BLaER1 treated with 17β-estradiol and CSF1 and Interleukin-3, amounts not matched to agents 10 nM and 100 nM (cell line): ENCODE measurements at regions not wholly inside any gene's neighbourhood (a gene's known extent, or its start where the extent isn't known, plus 50 kb on each side); places are given as distances from the start of the nearest gene placed in this dataset.
"Not testable (repeated sequence)": the region's sequence is repeated elsewhere in the genome, so short reads cannot be mapped to it uniquely, and the experiment has no call there.

Experiments used
- H3K27ac ChIP-seq, 11 experiments: shearing (Covaris generic); formaldehyde crosslinking; 2 replicates each; pipeline ENCODE4 v1.8.1; 2022
- H3K27me3 ChIP-seq, 11 experiments: shearing (Covaris generic); formaldehyde crosslinking; 2 replicates each; pipeline ENCODE4 v1.8.1; 2022
- H3K36me3 ChIP-seq, 11 experiments: shearing (Covaris generic); formaldehyde crosslinking; 2 replicates each; pipeline ENCODE4 v1.8.1; 2022
- H3K4me1 ChIP-seq, 10 experiments: shearing (Covaris generic); formaldehyde crosslinking; 2 replicates each; pipeline ENCODE4 v1.8.1; 2022
- H3K4me2 ChIP-seq, 11 experiments: shearing (Covaris generic); formaldehyde crosslinking; 2 replicates each; pipeline ENCODE4 v1.8.1; 2022
- H3K4me3 ChIP-seq, 10 experiments: shearing (Covaris generic); formaldehyde crosslinking; 2 replicates each; pipeline ENCODE4 v1.8.1; 2022
- H3K9ac ChIP-seq, 11 experiments: shearing (Covaris generic); formaldehyde crosslinking; 2 replicates each; pipeline ENCODE4 v1.8.1; 2022
- H3K9me3 ChIP-seq, 11 experiments: shearing (Covaris generic); formaldehyde crosslinking; replicated peaks in 1 of 11; 2 replicates each; pipeline ENCODE4 v1.8.1; 2022
- H4K20me1 ChIP-seq, 11 experiments: shearing (Covaris generic); formaldehyde crosslinking; 2 replicates each; pipeline ENCODE4 v1.8.1; 2022
- Cebpa-rat ChIP-seq, 11 experiments: shearing (Covaris generic); IDR thresholded peaks; 2 replicates each; pipeline ENCODE4 v1.8.1; 2022

- Histone ChIP-seq H4K20me1 (no peaks in the 10 kb centered on the region), H3K36me3 (no peaks in the 10 kb centered on the region), H3K27ac (no peak overlapping the region), H3K27me3 (peaks cover 0 to 12% (median 0%) of the 10 kb centered on the region in 11 experiments; a peak in 3 of 22 replicates), H3K9ac (no peak overlapping the region), H3K4me3 (no peak overlapping the region), H3K4me1 (peaks cover 3 to 22% (median 18%) of the 10 kb centered on the region in 10 experiments), H3K4me2 (peak overlapping the region; percentile 3 to 77 (median 66); a peak in 17 of 22 replicates), H3K9me3 (no peaks in the 10 kb centered on the region)
- TF ChIP-seq Cebpa-rat (IDR thresholded peaks at IDR 0.05): no peak
These were observed 103.4 kb downstream of the ZBTB18 start for GRCh38 chr1:244154508-244154871.

GRCh38 chr1:244154872-244155531 is 103.9 kb downstream of the ZBTB18 start:
- no peak for TF ChIP-seq Cebpa-rat (IDR thresholded peaks at IDR 0.05)
- H3K4me2 ChIP-seq: peak overlapping the region; percentile 3 to 77 (median 66); a peak in 19 of 22 replicates
- H3K4me1 ChIP-seq: peaks cover 8 to 22% (median 20%) of the 10 kb centered on the region in 10 experiments
- 0 out of 22 replicates have a peak overlapping the region, but pooled peaks of 1 of the 11 experiments have one; percentile 33 for H3K27ac ChIP-seq
- H3K4me3 ChIP-seq: no peak overlapping the region
- H3K9me3 ChIP-seq: no peaks in the 10 kb centered on the region
- no peaks in the 10 kb centered on the region for H3K36me3 ChIP-seq
- 0 out of 22 replicates have a peak overlapping the region, but pooled peaks of 2 of the 11 experiments have one; percentile 3 to 6 for H3K9ac ChIP-seq
- H3K27me3 ChIP-seq: peaks cover 0 to 12% (median 0%) of the 10 kb centered on the region in 11 experiments; a peak in 3 of 22 replicates
- H4K20me1 ChIP-seq: no peaks in the 10 kb centered on the region

GRCh38 chr1:244155661-244156060 is 104.6 kb downstream of the ZBTB18 start:
- Histone ChIP-seq H3K36me3 (no peaks in the 10 kb centered on the region), H3K4me2 (peak overlapping the region in 8 of 11 experiments; percentile 40 to 77 (median 68); a peak in 10 of 22 replicates), H3K4me3 (no peak overlapping the region), H3K9ac (no peak overlapping the region), H3K27ac (no peak overlapping the region), H3K4me1 (peaks cover 14 to 28% (median 22%) of the 10 kb centered on the region in 10 experiments), H3K27me3 (peaks cover 0 to 12% (median 0%) of the 10 kb centered on the region in 11 experiments; a peak in 3 of 22 replicates), H3K9me3 (no peaks in the 10 kb centered on the region), H4K20me1 (no peaks in the 10 kb centered on the region)
- TF ChIP-seq Cebpa-rat (IDR thresholded peaks at IDR 0.05): no peak

- H3K9me3 ChIP-seq, H3K36me3 ChIP-seq, H3K27ac ChIP-seq, H4K20me1 ChIP-seq, H3K4me2 ChIP-seq, H3K9ac ChIP-seq, H3K4me3 ChIP-seq: not testable (repeated sequence)
- Histone ChIP-seq H3K27me3 (peaks cover 0 to 12% (median 0%) of the 10 kb centered on the region in 11 experiments; a peak in 3 of 22 replicates), H3K4me1 (peaks cover 20 to 30% (median 27%) of the 10 kb centered on the region in 10 experiments)
These were observed 105.5 kb downstream of the ZBTB18 start for GRCh38 chr1:244156617-244157016.

- Histone ChIP-seq H3K27ac (no peak overlapping the region; a peak in 1 of 22 replicates), H4K20me1 (no peaks in the 10 kb centered on the region), H3K4me3 (no peak overlapping the region), H3K4me1 (peaks cover 20 to 30% (median 27%) of the 10 kb centered on the region in 10 experiments), H3K9ac (no peak overlapping the region), H3K4me2 (peak overlapping the region in 1 of 11 experiments; percentile 18; a peak in 2 of 22 replicates), H3K36me3 (no peaks in the 10 kb centered on the region), H3K27me3 (peaks cover 0 to 12% (median 0%) of the 10 kb centered on the region in 11 experiments; a peak in 3 of 22 replicates), H3K9me3 (peaks cover 0 to 7% (median 0%) of the 10 kb centered on the region in 11 experiments; a peak in 1 of 22 replicates)
- no peak for TF ChIP-seq Cebpa-rat (IDR thresholded peaks at IDR 0.05)
These were observed 106.8 kb downstream of the ZBTB18 start for GRCh38 chr1:244157731-244158438.

GRCh38 chr1:244159646-244160045 is 108.6 kb downstream of the ZBTB18 start:
- no peak overlapping the region for H3K9ac ChIP-seq
- no peaks in the 10 kb centered on the region for H3K36me3 ChIP-seq
- peaks cover 0 to 7% (median 0%) of the 10 kb centered on the region in 11 experiments; a peak in 1 of 22 replicates for H3K9me3 ChIP-seq
- peak overlapping the region in 5 of 11 experiments; percentile 16 to 70 (median 53); a peak in 9 of 22 replicates for H3K4me2 ChIP-seq
- no peaks in the 10 kb centered on the region for H4K20me1 ChIP-seq
- no peak for TF ChIP-seq Cebpa-rat (IDR thresholded peaks at IDR 0.05)
- H3K27ac ChIP-seq: peak overlapping the region in 1 of 11 experiments; percentile 38; a peak in 2 of 22 replicates
- peaks cover 0 to 9% (median 0%) of the 10 kb centered on the region in 11 experiments; a peak in 3 of 22 replicates for H3K27me3 ChIP-seq
- peaks cover 16 to 38% (median 28%) of the 10 kb centered on the region in 10 experiments for H3K4me1 ChIP-seq
- H3K4me3 ChIP-seq: no peak overlapping the region

- TF ChIP-seq Cebpa-rat (IDR thresholded peaks at IDR 0.05): no peak
- H3K27ac ChIP-seq: peak overlapping the region in 2 of 11 experiments; percentile 10 to 38; a peak in 3 of 22 replicates
- peak overlapping the region in 7 of 11 experiments; percentile 4 to 70 (median 50); a peak in 10 of 22 replicates for H3K4me2 ChIP-seq
- no peaks in the 10 kb centered on the region for H3K36me3 ChIP-seq
- no peaks in the 10 kb centered on the region for H4K20me1 ChIP-seq
- no peak overlapping the region for H3K9ac ChIP-seq
- H3K9me3 ChIP-seq: peaks cover 0 to 7% (median 0%) of the 10 kb centered on the region in 11 experiments; a peak in 1 of 22 replicates
- peaks cover 0 to 3% (median 0%) of the 10 kb centered on the region in 11 experiments; a peak in 1 of 22 replicates for H3K27me3 ChIP-seq
- no peak overlapping the region for H3K4me3 ChIP-seq
- peaks cover 6 to 33% (median 20%) of the 10 kb centered on the region in 10 experiments; a peak in 18 of 20 replicates for H3K4me1 ChIP-seq
These were observed 109.6 kb downstream of the ZBTB18 start for GRCh38 chr1:244160455-244161235.

- no peak for TF ChIP-seq Cebpa-rat (IDR thresholded peaks at IDR 0.05)
- Histone ChIP-seq H3K27ac (no peak overlapping the region), H4K20me1 (no peaks in the 10 kb centered on the region), H3K9ac (no peak overlapping the region), H3K27me3 (no peaks in the 10 kb centered on the region), H3K36me3 (no peaks in the 10 kb centered on the region), H3K4me1 (peaks cover under 1 to 33% (median 17%) of the 10 kb centered on the region in 10 experiments; a peak in 16 of 20 replicates), H3K4me2 (peak overlapping the region in 3 of 11 experiments; percentile 53 to 70 (median 62); a peak in 7 of 22 replicates), H3K4me3 (no peak overlapping the region), H3K9me3 (peaks cover 0 to 7% (median 0%) of the 10 kb centered on the region in 11 experiments; a peak in 1 of 22 replicates)
These were observed 110.1 kb downstream of the ZBTB18 start for GRCh38 chr1:244161236-244161510.
